CD4-positive, alpha-beta T cell (primary cell): ENCODE measurements at regions not wholly inside any gene's neighbourhood (a gene's known extent, or its start where the extent isn't known, plus 50 kb on each side); places are given as distances from the start of the nearest gene placed in this dataset.
A peak's percentile ranks its signal among the peaks of the same experiment; 100 is the strongest.

ENCODE experiments used
- ATAC-seq: fragments of 200-7000 bp; cut with Tn5 transposase; one replicate; pipeline ENCODE4 v1.10.0; 2022; ENCODE audit warnings: mild to moderate bottlenecking; ENCODE audit not compliant: poor library complexity
- CTCF ChIA-PET: fragments of 350-600 bp; sonication (Branson Sonifier 250); formaldehyde crosslinking; loops from one replicate; lab custom pipeline; 2021; ENCODE audit warnings: antibody characterized with exemption, inconsistent platforms; lab: Charles Lee
- POLR2A ChIA-PET: fragments of 350-600 bp; sonication (Branson Sonifier 250); formaldehyde crosslinking; loops from one replicate; lab custom pipeline; 2021; ENCODE audit warnings: antibody characterized with exemption, inconsistent platforms; lab: Charles Lee
- DNase-seq, 14 experiments: peaks; one replicate each; pipeline ENCODE4 v3.0.0-alpha.2; 2013 to 2020; ENCODE audit warnings: mixed read lengths in 2 of 14
- H3K27ac ChIP-seq, 2 donors: one replicate each; pipeline versions ENCODE4 v1.5.1 to v1.7.0; 2013; ENCODE audit warnings: low read length in 2 of 2, low read depth in 1 of 2, mild to moderate bottlenecking in 1 of 2
- H3K27me3 ChIP-seq, 2 experiments: 1 replicate in 1 of 2; 2 replicates in 1 of 2; pipeline versions ENCODE4 v1.6.1 to v1.7.0; 2013; ENCODE audit warnings: low read length in 2 of 2, control low read depth in 1 of 2, mild to moderate bottlenecking in 1 of 2, moderate library complexity in 1 of 2; ENCODE audit not compliant: insufficient read depth in 2 of 2, control insufficient read depth in 1 of 2
- H3K36me3 ChIP-seq: one replicate; pipeline ENCODE4 v1.6.1; 2013; ENCODE audit warnings: low read length, control low read depth; ENCODE audit not compliant: insufficient read depth
- H3K4me1 ChIP-seq: one replicate; pipeline ENCODE4 v1.6.1; 2013; ENCODE audit warnings: low read length, control low read depth; ENCODE audit not compliant: insufficient read depth
- H3K4me3 ChIP-seq: one replicate; pipeline ENCODE4 v1.5.1; 2013; ENCODE audit warnings: mild to moderate bottlenecking, low read length, moderate library complexity
- H3K9me3 ChIP-seq, 2 experiments: 1 replicate in 1 of 2; 2 replicates in 1 of 2; pipeline versions ENCODE4 v1.6.1 to v1.7.0; 2013; ENCODE audit warnings: low read length in 2 of 2, mild to moderate bottlenecking in 2 of 2, control low read depth in 1 of 2, moderate library complexity in 1 of 2; ENCODE audit not compliant: control insufficient read depth in 1 of 2, insufficient read depth in 1 of 2
- H3K27ac Mint-ChIP-seq: one replicate; pipeline ENCODE4 v1.8.0; 2020; ENCODE audit warnings: mixed read lengths
- H3K27me3 Mint-ChIP-seq: one replicate; pipeline ENCODE4 v1.8.0; 2021; ENCODE audit warnings: mixed read lengths
- H3K36me3 Mint-ChIP-seq: one replicate; pipeline ENCODE4 v1.8.0; 2021; ENCODE audit warnings: low read depth, mixed read lengths
- H3K4me1 Mint-ChIP-seq: one replicate; pipeline ENCODE4 v1.8.0; 2021; ENCODE audit warnings: low read depth, mixed read lengths
- H3K4me3 Mint-ChIP-seq: one replicate; pipeline ENCODE4 v1.8.0; 2020; ENCODE audit warnings: mild to moderate bottlenecking, mixed read lengths
- H3K9me3 Mint-ChIP-seq: one replicate; pipeline ENCODE4 v1.8.0; 2020; ENCODE audit warnings: mixed read lengths
- CTCF ChIP-seq: fragments of 200-600 bp; IDR thresholded peaks from one replicate; pipeline ENCODE4 v1.8.0; 2022; ENCODE audit warnings: antibody characterized with exemption, mild to moderate bottlenecking
- intact Hi-C, 2 experiments: fragments of 100-400 bp; cut with DNase I in 1 of 2; cut with micrococcal nuclease in 1 of 2; formaldehyde crosslinking; loops; one replicate each; pipeline versions ENCODE4 v1.15.1 to v1.9.0; 2023 to 2025; cut with DNase I, micrococcal nuclease

GRCh38 chr10:78248651-78249464 is 215.2 kb downstream of the RPS24 start:
- no peak for TF ChIP-seq CTCF
- peaks cover 9% of the 10 kb centered on the region for H3K4me1 Mint-ChIP-seq
- Histone ChIP-seq H3K9me3 (no peaks in the 10 kb centered on the region), H3K36me3 (no peaks in the 10 kb centered on the region), H3K27me3 (no peaks in the 10 kb centered on the region), H3K4me3 (no peak overlapping the region), H3K4me1 (peaks cover 9% of the 10 kb centered on the region), H3K27ac (no peak overlapping the region)
- ATAC-seq (no peak), DNase-seq (no peak)
- H3K36me3 Mint-ChIP-seq, result no peaks in the 10 kb centered on the region
- POLR2A ChIA-PET, result no interaction called here
- H3K27me3 Mint-ChIP-seq, result peaks cover 16% of the 10 kb centered on the region
- intact Hi-C loops, result no loop called here
- CTCF ChIA-PET, result no interaction called here
- H3K4me3 Mint-ChIP-seq, result no peak overlapping the region
- H3K9me3 Mint-ChIP-seq, result peaks cover 2% of the 10 kb centered on the region
- H3K27ac Mint-ChIP-seq, result no peak overlapping the region

GRCh38 chr10:78249690-78250089 is 216.0 kb downstream of the RPS24 start:
- TF ChIP-seq CTCF, result no peak
- ATAC-seq, result no peak
- no peak overlapping the region for H3K4me3 ChIP-seq
- Mint-ChIP-seq H3K4me3 (no peak overlapping the region), H3K27ac (no peak overlapping the region), H3K4me1 (peaks cover 9% of the 10 kb centered on the region), H3K27me3 (peaks cover 13% of the 10 kb centered on the region), H3K36me3 (no peaks in the 10 kb centered on the region), H3K9me3 (no peaks in the 10 kb centered on the region)
- H3K27me3 ChIP-seq, result no peaks in the 10 kb centered on the region
- POLR2A ChIA-PET, result no interaction called here
- no peaks in the 10 kb centered on the region for H3K36me3 ChIP-seq
- no peak for DNase-seq
- intact Hi-C loops, result loop anchor here in 1 of 2 experiments (10.0 kb wide), 1 partner anchor 405 kb away; no protein-coding TSS in a partner anchor
- H3K4me1 ChIP-seq, result peaks cover 9% of the 10 kb centered on the region
- CTCF ChIA-PET, result no interaction called here
- no peak overlapping the region for H3K27ac ChIP-seq
- H3K9me3 ChIP-seq, result no peaks in the 10 kb centered on the region

GRCh38 chr10:78250313-78251015 is 216.8 kb downstream of the RPS24 start:
- ChIA-PET POLR2A (no interaction called here), CTCF (no interaction called here)
- no peak for TF ChIP-seq CTCF

More at GRCh38 chr10:78250313-78251015, 216.8 kb downstream of the RPS24 start:
- no peak overlapping the region for H3K4me3 Mint-ChIP-seq
- H3K9me3 ChIP-seq, result no peaks in the 10 kb centered on the region
- intact Hi-C loops, result loop anchor here in 1 of 2 experiments (10.0 kb wide), 1 partner anchor 404 kb away; no protein-coding TSS in a partner anchor
- H3K27me3 ChIP-seq, result no peaks in the 10 kb centered on the region
- H3K36me3 Mint-ChIP-seq, result no peaks in the 10 kb centered on the region
- DNase-seq (peak in 3 of 14 experiments; percentile 2 to 40 (median 22)), ATAC-seq (no peak)
- peaks cover 9% of the 10 kb centered on the region for H3K4me1 Mint-ChIP-seq
- peaks cover 9% of the 10 kb centered on the region for H3K4me1 ChIP-seq
- no peak overlapping the region for H3K4me3 ChIP-seq
- H3K27ac Mint-ChIP-seq, result no peak overlapping the region
- H3K9me3 Mint-ChIP-seq, result no peaks in the 10 kb centered on the region
- H3K27ac ChIP-seq, result no peak overlapping the region
- no peaks in the 10 kb centered on the region for H3K36me3 ChIP-seq
- peaks cover 7% of the 10 kb centered on the region for H3K27me3 Mint-ChIP-seq
